Sigmoid colon (tissue), 6 donors: ENCODE measurements at regions not wholly inside any gene's neighbourhood (a gene's known extent, or its start where the extent isn't known, plus 50 kb on each side); places are given as distances from the start of the nearest gene placed in this dataset.

ENCODE experiments used
- DNase-seq: peaks from one replicate; pipeline ENCODE4 v3.0.0-alpha.2; 2019
- H3K27ac ChIP-seq, 4 donors: fragments of 200-600 bp; sonication (generic); one replicate each; pipeline ENCODE4 v1.5.1; 2016 to 2019; ENCODE audit warnings: mild to moderate bottlenecking in 1 of 4
- H3K27me3 ChIP-seq, 3 donors: fragments of 200-600 bp; sonication (generic); one replicate each; pipeline ENCODE4 v1.5.1; 2019; ENCODE audit warnings: mild to moderate bottlenecking in 1 of 3
- H3K36me3 ChIP-seq, 4 donors: fragments of 200-600 bp; sonication (generic); one replicate each; pipeline ENCODE4 v1.5.1; 2016 to 2019
- H3K4me1 ChIP-seq, 4 donors: fragments of 200-600 bp; sonication (generic); one replicate each; pipeline ENCODE4 v1.5.1; 2017 to 2019
- H3K4me3 ChIP-seq, 4 donors: fragments of 200-600 bp; sonication (generic); one replicate each; pipeline ENCODE4 v1.5.1; 2017 to 2019; ENCODE audit warnings: mild to moderate bottlenecking in 2 of 4, moderate library complexity in 1 of 4
- H3K9me3 ChIP-seq, 4 donors: fragments of 200-600 bp in 3 of 4; sonication (generic) in 3 of 4; one replicate each; pipeline versions ENCODE4 v1.5.1 to v1.6.1; 2013 to 2019
- CTCF ChIP-seq, 4 experiments: fragments of 450-650 bp in 3 of 4; fragments of 200-600 bp in 1 of 4; IDR thresholded peaks; one replicate each; pipeline ENCODE4 v1.5.1; 2016 to 2019; ENCODE audit warnings: antibody characterized with exemption in 4 of 4, mild to moderate bottlenecking in 3 of 4, moderate library complexity in 2 of 4
- EP300 ChIP-seq, 4 donors: sonication (generic); formaldehyde crosslinking; IDR thresholded peaks; one replicate each; pipeline ENCODE4 v1.6.1; 2017; ENCODE audit warnings: antibody characterized with exemption in 4 of 4
- POLR2A ChIP-seq, 2 donors: fragments of 450-650 bp; IDR thresholded peaks; one replicate each; pipeline ENCODE4 v1.6.1; 2016; ENCODE audit warnings: antibody characterized with exemption in 2 of 2, mild to moderate bottlenecking in 2 of 2, moderate library complexity in 2 of 2
- POLR2AphosphoS5 ChIP-seq, 4 donors: sonication (generic); formaldehyde crosslinking; IDR thresholded peaks; one replicate each; pipeline ENCODE4 v1.6.1; 2017; ENCODE audit warnings: antibody characterized with exemption in 4 of 4
- WGBS, 2 donors: extraction: QIAGEN DNeasy Blood & Tissue Kit; methylation state at CpG; one replicate each; pipeline ENCODE4 v1.1.7; 2013; 5-methylcytosine and 5-hydroxymethylcytosine counted together
- intact Hi-C: fragments of 100-400 bp; cut with DNase I; formaldehyde crosslinking; loops from one replicate; pipeline ENCODE4 v1.15.1; 2023
- donor health status: healthy with polysubstance abuse.
- donor health status: healthy.

GRCh38 chr7:428387-428786 lies 91.3 kb downstream of the PDGFA start:
- Histone ChIP-seq H3K36me3 (no peaks in the 10 kb centered on the region), H3K4me3 (no peak overlapping the region), H3K27me3 (peaks cover 0 to 9% (median 0%) of the 10 kb centered on the region in 3 donors), H3K4me1 (peaks cover 0 to 11% (median 0%) of the 10 kb centered on the region in 4 donors), H3K9me3 (no peaks in the 10 kb centered on the region), H3K27ac (no peak overlapping the region)
- 94 to 96% methylated on average over 18 of the region's 18 CpGs for WGBS, 2 donors
- TF ChIP-seq POLR2A (IDR thresholded peaks at IDR 0.05) (no peak), EP300 (IDR thresholded peaks at IDR 0.05) (no peak), POLR2AphosphoS5 (IDR thresholded peaks at IDR 0.05) (no peak), CTCF (IDR thresholded peaks at IDR 0.05) (no peak)
- intact Hi-C loops: no loop called here
- DNase-seq: no peak

GRCh38 chr7:428927-429827 lies 90.5 kb downstream of the PDGFA start:
- intact Hi-C loops: no loop called here
- H3K4me1 ChIP-seq: peaks cover 0 to 11% (median 0%) of the 10 kb centered on the region in 4 donors
- TF ChIP-seq POLR2AphosphoS5 (IDR thresholded peaks at IDR 0.05): no peak
- no peak overlapping the region for H3K4me3 ChIP-seq
- H3K9me3 ChIP-seq: no peaks in the 10 kb centered on the region
- DNase-seq: no peak
- no peak overlapping the region for H3K27ac ChIP-seq
- no peaks in the 10 kb centered on the region for H3K36me3 ChIP-seq
- H3K27me3 ChIP-seq: peaks cover 0 to 10% (median 0%) of the 10 kb centered on the region in 3 donors
- 92 to 93% methylated on average over 48 of the region's 48 CpGs for WGBS, 2 donors

DNA sequence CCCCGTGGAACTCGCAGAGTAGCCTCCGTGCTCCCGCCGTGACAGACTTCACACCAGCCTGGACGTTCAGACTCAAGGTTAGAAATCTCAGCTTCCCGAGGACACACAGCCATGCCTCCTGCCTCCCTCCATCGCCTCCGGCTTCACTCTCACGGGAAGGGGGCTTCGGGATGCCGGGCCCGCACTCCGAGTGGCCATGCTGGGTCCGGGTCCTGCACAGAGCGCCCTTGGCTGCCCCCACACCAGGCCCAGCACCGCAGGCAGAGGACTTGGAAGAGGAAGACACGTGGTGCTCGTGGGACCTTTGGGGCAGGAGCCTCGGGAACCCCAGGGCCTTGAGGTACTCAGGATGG lies 89.8 kb downstream of the PDGFA start:
- WGBS, 2 donors: 94% methylated on average over 20 of the region's 20 CpGs
- Histone ChIP-seq H3K27me3 (peaks cover 0 to 10% (median 0%) of the 10 kb centered on the region in 3 donors), H3K9me3 (no peaks in the 10 kb centered on the region), H3K36me3 (no peaks in the 10 kb centered on the region), H3K4me1 (peaks cover 0 to 7% (median 0%) of the 10 kb centered on the region in 4 donors), H3K4me3 (no peak overlapping the region), H3K27ac (no peak overlapping the region)
- DNase-seq: no peak
- intact Hi-C loops: no loop called here
- no peak for TF ChIP-seq CTCF (IDR thresholded peaks at IDR 0.05)
- no peak for TF ChIP-seq EP300 (IDR thresholded peaks at IDR 0.05)
- TF ChIP-seq POLR2AphosphoS5 (IDR thresholded peaks at IDR 0.05): no peak
- TF ChIP-seq POLR2A (IDR thresholded peaks at IDR 0.05): no peak

- no peak for DNase-seq
- 93 to 94% methylated on average over 24 of the region's 24 CpGs for WGBS, 2 donors
- Histone ChIP-seq H3K9me3 (no peaks in the 10 kb centered on the region), H3K27me3 (peaks cover 0 to 10% (median 0%) of the 10 kb centered on the region in 3 donors), H3K36me3 (no peaks in the 10 kb centered on the region), H3K4me1 (peaks cover 0 to 6% (median 0%) of the 10 kb centered on the region in 4 donors), H3K4me3 (no peak overlapping the region), H3K27ac (peak overlapping the region in 3 of 4 donors; percentile 31 to 55 (median 38))
- intact Hi-C loops: no loop called here
- TF ChIP-seq POLR2A (IDR thresholded peaks at IDR 0.05) (no peak), POLR2AphosphoS5 (IDR thresholded peaks at IDR 0.05) (no peak), CTCF (IDR thresholded peaks at IDR 0.05) (no peak), EP300 (IDR thresholded peaks at IDR 0.05) (no peak)
Measured at GRCh38 chr7:431041-431440, 88.6 kb downstream of the PDGFA start.

DNA sequence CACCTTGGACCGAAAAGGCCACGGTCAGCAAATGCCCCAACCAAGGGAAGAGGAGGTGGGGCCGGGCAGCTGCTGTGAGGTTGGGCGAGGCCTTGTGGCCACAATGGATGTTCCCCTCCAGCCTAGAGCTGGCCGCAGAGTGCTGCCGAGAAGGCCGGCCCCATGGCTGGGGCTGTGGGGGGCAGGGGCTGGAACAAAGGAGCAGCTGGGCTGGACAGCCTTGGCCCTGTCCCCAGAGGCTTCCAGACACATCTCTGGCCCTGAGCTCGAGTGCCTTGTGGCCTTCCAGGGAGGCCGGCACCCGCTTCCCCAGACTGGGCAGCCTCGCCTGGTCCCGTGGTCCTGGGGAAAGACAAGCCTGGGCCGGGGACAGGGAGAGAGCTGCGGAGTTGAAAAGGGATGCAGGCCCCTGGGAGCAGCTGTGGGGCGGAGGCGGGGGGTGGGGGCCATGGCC lies 88.0 kb downstream of the PDGFA start:
- TF ChIP-seq EP300 (IDR thresholded peaks at IDR 0.05) (no peak), POLR2AphosphoS5 (IDR thresholded peaks at IDR 0.05) (peak in 1 of 4 donors; percentile 35)
- Histone ChIP-seq H3K9me3 (no peaks in the 10 kb centered on the region), H3K27ac (peak overlapping the region; percentile 13 to 55 (median 44)), H3K4me1 (peaks cover 0 to 9% (median 0%) of the 10 kb centered on the region in 4 donors), H3K36me3 (no peaks in the 10 kb centered on the region), H3K27me3 (peaks cover 0 to 10% (median 0%) of the 10 kb centered on the region in 3 donors), H3K4me3 (no peak overlapping the region)
- intact Hi-C loops: no loop called here
- WGBS, 2 donors: 83 to 88% methylated on average over 16 of the region's 16 CpGs
- no peak for DNase-seq
